ENCODE measurements at regions not wholly inside any gene's neighbourhood (a gene's known extent, or its start where the extent isn't known, plus 50 kb on each side); places are given as distances from the start of the nearest gene placed in this dataset.

GRCh38 chrX:5409106-5409505 is 819.6 kb downstream of the NLGN4X start:
- TF ChIP-seq CTCF (IDR thresholded peaks at IDR 0.05) = no peak
- TF ChIP-seq ZFX (IDR thresholded peaks at IDR 0.05; ENCODE audit: borderline replicate concordance) = no peak
